Transverse colon (tissue), 4 donors: ENCODE measurements at regions not wholly inside any gene's neighbourhood (a gene's known extent, or its start where the extent isn't known, plus 50 kb on each side); places are given as distances from the start of the nearest gene placed in this dataset.

Experiments
- DNase-seq: peaks from one replicate; pipeline ENCODE4 v3.0.0-alpha.2; 2019
- H3K27ac ChIP-seq, 4 donors: fragments of 200-600 bp; sonication (generic); 2 replicates each; pipeline ENCODE4 v1.5.1; 2016 to 2018; ENCODE audit warnings: inconsistent platforms in 4 of 4
- H3K27me3 ChIP-seq: fragments of 200-600 bp; sonication (generic); 2 replicates; pipeline ENCODE4 v1.5.1; 2017; ENCODE audit warnings: inconsistent platforms
- H3K36me3 ChIP-seq, 4 donors: fragments of 200-600 bp; sonication (generic); 2 replicates each; pipeline ENCODE4 v1.5.1; 2017 to 2019; ENCODE audit warnings: inconsistent platforms in 4 of 4
- H3K4me1 ChIP-seq, 4 donors: fragments of 200-600 bp; sonication (generic); 2 replicates each; pipeline ENCODE4 v1.5.1; 2017 to 2020; ENCODE audit warnings: inconsistent platforms in 4 of 4
- H3K4me3 ChIP-seq, 4 donors: fragments of 200-600 bp; sonication (generic); 1 replicate in 1 of 4; 2 replicates in 3 of 4; pipeline versions ENCODE4 v1.5.1 to v1.6.1; 2017 to 2019; ENCODE audit warnings: inconsistent platforms in 4 of 4
- H3K9me3 ChIP-seq, 2 donors: fragments of 200-600 bp; sonication (generic); 2 replicates each; pipeline ENCODE4 v1.5.1; 2017 to 2019; ENCODE audit warnings: inconsistent platforms in 2 of 2
- CTCF ChIP-seq, 5 experiments: fragments of 200-600 bp in 3 of 5; fragments of 450-650 bp in 2 of 5; sonication (generic) in 3 of 5; IDR thresholded peaks; 1 replicate in 2 of 5; 2 replicates in 3 of 5; pipeline ENCODE4 v1.5.1; 2016 to 2017; ENCODE audit warnings: antibody characterized with exemption in 5 of 5, inconsistent platforms in 3 of 5, mild to moderate bottlenecking in 2 of 5, moderate library complexity in 1 of 5
- EP300 ChIP-seq: sonication (generic); formaldehyde crosslinking; IDR thresholded peaks from one replicate; pipeline ENCODE4 v1.6.1; 2017; ENCODE audit warnings: antibody characterized with exemption, low read depth
- POLR2A ChIP-seq: fragments of 450-650 bp; IDR thresholded peaks from one replicate; pipeline ENCODE4 v1.6.1; 2016; ENCODE audit warnings: antibody characterized with exemption, mild to moderate bottlenecking, moderate library complexity
- POLR2AphosphoS5 ChIP-seq, 3 donors: sonication (generic); formaldehyde crosslinking; IDR thresholded peaks; one replicate each; pipeline ENCODE4 v1.6.1; 2016; ENCODE audit warnings: antibody characterized with exemption in 3 of 3
- WGBS, 2 donors: methylation state at CpG; one replicate each; pipeline ENCODE4 v1.1.5; 2018; ENCODE audit warnings: low coverage in 1 of 2; 5-methylcytosine and 5-hydroxymethylcytosine counted together
- in situ Hi-C, 4 donors: fragments of 200-750 bp; cut with MboI; loops; one replicate each; pipeline versions ENCODE4 v1.15.0 to v1.15.1; 2017; ENCODE audit warnings: low sequenced_read_pairs in 3 of 4, low pct_ligation_motif_present in 1 of 4, low pct_unique_long_range_greater_than_20kb in 1 of 4
- intact Hi-C: fragments of 100-400 bp; cut with DNase I; formaldehyde crosslinking; loops from one replicate; pipeline ENCODE4 v1.15.1; 2023; ENCODE audit warnings: low total_unique reads

GRCh38 chr6:21816231-21816630, 222.7 kb downstream of the SOX4 start:
- WGBS, 2 donors, result 80 to 85% methylated on average over 3 of the region's 3 CpGs

GRCh38 chr6:21820442-21820841, 226.9 kb downstream of the SOX4 start:
- in situ Hi-C loops, result no loop called here

More at GRCh38 chr6:21816231-21816630, 222.7 kb downstream of the SOX4 start:
- in situ Hi-C loops, result no loop called here
- no peaks in the 10 kb centered on the region for H3K27me3 ChIP-seq
- H3K36me3 ChIP-seq, result no peaks in the 10 kb centered on the region
- intact Hi-C loops, result no loop called here
- TF ChIP-seq CTCF (IDR thresholded peaks at IDR 0.05) (no peak), POLR2AphosphoS5 (IDR thresholded peaks at IDR 0.05) (no peak), EP300 (no peak), POLR2A (no peak)
- H3K4me3 ChIP-seq, result no peak overlapping the region
- peaks cover 0 to 4% (median 0%) of the 10 kb centered on the region in 4 donors for H3K4me1 ChIP-seq
- no peak for DNase-seq
- H3K27ac ChIP-seq, result no peak overlapping the region
- no peaks in the 10 kb centered on the region for H3K9me3 ChIP-seq

GRCh38 chr6:21823371-21823770, 229.8 kb downstream of the SOX4 start:
- Histone ChIP-seq H3K27ac (no peak overlapping the region), H3K27me3 (no peaks in the 10 kb centered on the region), H3K4me3 (no peak overlapping the region), H3K36me3 (no peaks in the 10 kb centered on the region), H3K9me3 (no peaks in the 10 kb centered on the region), H3K4me1 (peaks cover 0 to 4% (median 0%) of the 10 kb centered on the region in 4 donors)
- intact Hi-C loops, result no loop called here
- DNase-seq, result no peak
- in situ Hi-C loops, result no loop called here
- 38 to 45% methylated on average over 1 of the region's 1 CpG for WGBS, 2 donors
- TF ChIP-seq EP300, result no peak
- no peak for TF ChIP-seq POLR2AphosphoS5 (IDR thresholded peaks at IDR 0.05)
- TF ChIP-seq CTCF (IDR thresholded peaks at IDR 0.05), result no peak
- no peak for TF ChIP-seq POLR2A

More at GRCh38 chr6:21820442-21820841, 226.9 kb downstream of the SOX4 start:
- Histone ChIP-seq H3K27ac (no peak overlapping the region), H3K9me3 (no peaks in the 10 kb centered on the region), H3K27me3 (no peaks in the 10 kb centered on the region), H3K4me1 (peaks cover 0 to 4% (median 0%) of the 10 kb centered on the region in 4 donors), H3K4me3 (no peak overlapping the region), H3K36me3 (no peaks in the 10 kb centered on the region)
- TF ChIP-seq POLR2A (no peak), EP300 (no peak), CTCF (IDR thresholded peaks at IDR 0.05) (no peak), POLR2AphosphoS5 (IDR thresholded peaks at IDR 0.05) (no peak)
- WGBS, 2 donors, result 91 to 98% methylated on average over 6 of the region's 6 CpGs
- intact Hi-C loops, result no loop called here
- no peak for DNase-seq

- TF ChIP-seq POLR2AphosphoS5 (IDR thresholded peaks at IDR 0.05) (no peak), CTCF (IDR thresholded peaks at IDR 0.05) (no peak), POLR2A (no peak), EP300 (no peak)
- intact Hi-C loops, result no loop called here
- WGBS, 2 donors, result 45 to 53% methylated on average over 7 to 8 of the region's 8 CpGs
- Histone ChIP-seq H3K27ac (no peak overlapping the region), H3K4me1 (peaks cover 0 to 9% (median 0%) of the 10 kb centered on the region in 4 donors), H3K9me3 (no peaks in the 10 kb centered on the region), H3K36me3 (no peaks in the 10 kb centered on the region), H3K4me3 (no peak overlapping the region), H3K27me3 (no peaks in the 10 kb centered on the region)
- in situ Hi-C loops, result no loop called here
- DNase-seq, result no peak
Observed at GRCh38 chr6:21824431-21825177, 231.1 kb downstream of the SOX4 start.
